ENCODE measurements at regions not wholly inside any gene's neighbourhood (a gene's known extent, or its start where the extent isn't known, plus 50 kb on each side); places are given as distances from the start of the nearest gene placed in this dataset.

GRCh38 chr3:84439476-84439875, 519.3 kb upstream of the CADM2 start:
- no peaks in the 10 kb centered on the region for H3K9me3 ChIP-seq (ENCODE audit: insufficient read depth, low read depth, low read length)
- H3K36me3 ChIP-seq (ENCODE audit: insufficient read depth, low read length) = no peaks in the 10 kb centered on the region
- H3K4me2 ChIP-seq (ENCODE audit: low read depth, low read length, poor library complexity, severe bottlenecking) = no peak overlapping the region
- H2AFZ ChIP-seq (ENCODE audit: low read length) = no peak overlapping the region
- no peaks in the 10 kb centered on the region for H4K20me1 ChIP-seq (ENCODE audit: insufficient read depth, low read length, poor library complexity, severe bottlenecking)
- no peak overlapping the region for H3K4me3 ChIP-seq (ENCODE audit: low read length, poor library complexity, severe bottlenecking)
- H3F3A ChIP-seq (ENCODE audit: low read depth) = no peaks in the 10 kb centered on the region
- no peaks in the 10 kb centered on the region for H3K27me3 ChIP-seq (ENCODE audit: insufficient read depth, low read length, poor library complexity, severe bottlenecking)
- H3K4me1 ChIP-seq (ENCODE audit: insufficient read depth, low read length, poor library complexity, severe bottlenecking) = no peaks in the 10 kb centered on the region
- H3K9ac ChIP-seq (ENCODE audit: low read depth, low read length, poor library complexity, severe bottlenecking) = no peak overlapping the region
- H3K9me2 ChIP-seq (replicated peaks; ENCODE audit: low read depth, low read length) = no peaks in the 10 kb centered on the region
- no peaks in the 10 kb centered on the region for H3K79me2 ChIP-seq (ENCODE audit: insufficient read depth, low read length)
- no peak for TF ChIP-seq CTCF (conservative IDR thresholded peaks at IDR 0.05; ENCODE audit: low read length)
- no peak for TF ChIP-seq EZH2phosphoT487 (IDR thresholded peaks at IDR 0.05; ENCODE audit: borderline replicate concordance)

- Histone ChIP-seq H3K4me1 (ENCODE audit: insufficient read depth, low read length, poor library complexity, severe bottlenecking) (no peaks in the 10 kb centered on the region), H3K36me3 (ENCODE audit: insufficient read depth, low read length) (no peaks in the 10 kb centered on the region), H2AFZ (ENCODE audit: low read length) (no peak overlapping the region), H3K9ac (ENCODE audit: low read depth, low read length, poor library complexity, severe bottlenecking) (no peak overlapping the region), H3K27me3 (ENCODE audit: insufficient read depth, low read length, poor library complexity, severe bottlenecking) (no peaks in the 10 kb centered on the region), H3F3A (ENCODE audit: low read depth) (no peaks in the 10 kb centered on the region), H3K9me2 (replicated peaks; ENCODE audit: low read depth, low read length) (no peaks in the 10 kb centered on the region), H3K79me2 (ENCODE audit: insufficient read depth, low read length) (no peaks in the 10 kb centered on the region), H3K4me3 (ENCODE audit: low read length, poor library complexity, severe bottlenecking) (no peak overlapping the region), H4K20me1 (ENCODE audit: insufficient read depth, low read length, poor library complexity, severe bottlenecking) (no peaks in the 10 kb centered on the region), H3K9me3 (ENCODE audit: insufficient read depth, low read depth, low read length) (no peaks in the 10 kb centered on the region), H3K4me2 (ENCODE audit: low read depth, low read length, poor library complexity, severe bottlenecking) (no peak overlapping the region)
- no peak for TF ChIP-seq CTCF (conservative IDR thresholded peaks at IDR 0.05; ENCODE audit: low read length)
- no peak for TF ChIP-seq EZH2phosphoT487 (IDR thresholded peaks at IDR 0.05; ENCODE audit: borderline replicate concordance)
Observed at GRCh38 chr3:84440291-84440690, 518.5 kb upstream of the CADM2 start.

GRCh38 chr3:84442533-84442932, 516.3 kb upstream of the CADM2 start:
- H3K4me2 ChIP-seq (ENCODE audit: low read depth, low read length, poor library complexity, severe bottlenecking) = no peak overlapping the region
- H3K9me3 ChIP-seq (ENCODE audit: insufficient read depth, low read depth, low read length) = no peaks in the 10 kb centered on the region
- no peaks in the 10 kb centered on the region for H3K36me3 ChIP-seq (ENCODE audit: insufficient read depth, low read length)
- H4K20me1 ChIP-seq (ENCODE audit: insufficient read depth, low read length, poor library complexity, severe bottlenecking) = no peaks in the 10 kb centered on the region
- H3K4me3 ChIP-seq (ENCODE audit: low read length, poor library complexity, severe bottlenecking) = no peak overlapping the region
- H3K27me3 ChIP-seq (ENCODE audit: insufficient read depth, low read length, poor library complexity, severe bottlenecking) = no peaks in the 10 kb centered on the region
- H2AFZ ChIP-seq (ENCODE audit: low read length) = no peak overlapping the region
- no peak overlapping the region for H3K9ac ChIP-seq (ENCODE audit: low read depth, low read length, poor library complexity, severe bottlenecking)
- TF ChIP-seq CTCF (conservative IDR thresholded peaks at IDR 0.05; ENCODE audit: low read length) (no peak), EZH2phosphoT487 (IDR thresholded peaks at IDR 0.05; ENCODE audit: borderline replicate concordance) (no peak)
- no peaks in the 10 kb centered on the region for H3K9me2 ChIP-seq (replicated peaks; ENCODE audit: low read depth, low read length)
- H3K4me1 ChIP-seq (ENCODE audit: insufficient read depth, low read length, poor library complexity, severe bottlenecking) = no peaks in the 10 kb centered on the region
- H3K79me2 ChIP-seq (ENCODE audit: insufficient read depth, low read length) = no peaks in the 10 kb centered on the region
- no peaks in the 10 kb centered on the region for H3F3A ChIP-seq (ENCODE audit: low read depth)
